ENCODE measurements at regions not wholly inside any gene's neighbourhood (a gene's known extent, or its start where the extent isn't known, plus 50 kb on each side); places are given as distances from the start of the nearest gene placed in this dataset.

DNA sequence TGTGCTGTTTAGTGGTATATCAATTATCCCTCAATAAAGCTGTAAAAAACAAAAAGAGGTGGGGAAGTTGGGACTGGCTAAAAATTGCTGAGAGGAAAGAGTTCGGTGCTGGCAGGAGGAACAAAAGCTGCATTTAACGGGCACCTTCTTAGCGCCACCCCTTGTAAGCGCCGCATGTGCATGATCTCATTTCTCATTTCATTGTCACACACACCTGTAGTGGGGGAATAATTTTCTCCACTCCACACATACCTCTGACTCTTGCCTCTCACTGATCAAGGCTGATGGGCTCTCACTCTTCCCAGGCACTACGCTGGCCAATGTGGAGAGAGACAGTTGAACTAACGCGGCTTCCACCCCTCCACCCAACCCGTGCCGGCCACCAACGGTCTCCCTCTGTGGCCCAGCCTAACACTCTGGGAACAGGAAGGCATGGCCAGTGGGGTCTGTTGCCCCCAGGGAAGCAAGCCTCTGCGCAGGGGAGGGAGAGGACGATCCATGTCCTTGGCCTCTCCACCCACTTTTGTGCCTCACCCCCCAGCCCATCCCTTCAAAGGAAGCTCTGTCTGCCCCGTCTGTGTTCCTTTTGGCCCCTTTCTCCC lies 186.7 kb upstream of the SYT13 start:
- DNase-seq: no peak

DNA sequence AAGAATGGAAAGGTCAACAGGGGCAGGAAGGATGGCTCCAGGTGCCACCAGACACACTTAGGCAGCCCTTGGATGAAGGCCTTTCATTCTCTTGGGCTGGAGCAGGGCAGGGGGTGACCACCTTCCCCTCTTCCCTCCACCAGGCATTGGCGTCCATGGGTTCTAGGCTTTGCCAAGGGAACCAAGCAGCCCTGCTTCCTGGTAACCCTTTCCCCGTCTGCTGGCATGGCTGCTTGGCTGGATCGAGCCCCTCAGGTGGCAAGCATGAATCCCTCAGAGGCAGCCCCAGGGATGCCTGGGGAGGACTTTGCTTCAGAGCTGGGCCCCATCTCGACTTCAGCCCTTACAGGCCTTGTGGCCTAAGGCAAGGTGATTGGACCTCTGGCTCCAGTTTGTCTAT lies 185.1 kb upstream of the SYT13 start:
- DNase-seq: no peak

GRCh38 chr11:45470794-45471167 lies 184.6 kb upstream of the SYT13 start:
- no peak for DNase-seq

- DNase-seq: peak; percentile 76
Observed at GRCh38 chr11:45470151-45470793, 184.1 kb upstream of the SYT13 start.

DNA sequence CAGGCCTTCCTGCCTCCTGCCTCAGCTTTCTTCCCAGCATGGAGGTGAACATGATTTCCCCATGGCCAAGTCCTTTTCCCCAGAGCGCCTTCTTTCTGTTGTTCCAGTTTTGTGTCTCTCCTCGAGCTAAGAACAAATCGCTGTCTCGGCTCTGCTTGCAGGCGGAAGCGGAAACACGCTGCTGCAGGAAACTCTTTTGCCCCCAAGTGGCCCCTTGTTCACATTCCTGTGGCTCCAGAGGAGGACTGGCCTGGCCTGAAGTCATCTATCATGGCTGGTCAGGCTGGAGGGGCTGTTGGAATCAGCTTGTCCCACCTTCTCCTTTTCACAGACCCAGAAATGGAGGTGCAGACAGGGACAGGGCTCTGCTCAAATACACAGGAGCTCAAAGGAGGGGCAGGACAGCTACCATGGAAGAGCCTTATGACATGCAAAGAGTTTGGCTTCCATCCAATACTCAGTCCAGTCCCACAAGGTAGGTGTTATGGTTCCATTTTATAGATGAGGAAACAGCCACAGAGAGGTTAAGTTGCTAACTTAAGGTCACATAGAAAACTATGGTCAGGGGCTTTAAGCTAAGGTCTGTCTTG lies 182.2 kb upstream of the SYT13 start:
- DNase-seq: peak; percentile 59

DNA sequence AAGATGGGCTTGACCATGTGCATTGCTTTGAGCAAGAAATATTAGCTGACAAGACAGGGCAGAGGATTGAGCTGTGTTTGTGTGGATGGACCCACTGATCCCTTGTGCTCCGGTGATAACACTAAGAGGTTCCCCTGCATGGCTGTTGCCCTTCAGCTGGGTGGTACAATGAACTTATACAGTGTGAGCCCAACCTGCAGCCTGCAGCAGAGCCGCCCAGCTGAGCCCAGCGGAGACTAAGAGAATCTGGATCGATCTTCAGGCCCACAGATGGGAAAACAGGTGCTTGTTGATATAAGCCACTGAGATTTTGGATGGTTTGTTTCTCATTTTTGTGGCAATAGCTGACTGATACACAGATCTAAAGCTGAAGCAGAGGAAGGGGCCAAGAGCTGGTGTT lies 177.4 kb upstream of the SYT13 start:
- no peak for DNase-seq

DNA sequence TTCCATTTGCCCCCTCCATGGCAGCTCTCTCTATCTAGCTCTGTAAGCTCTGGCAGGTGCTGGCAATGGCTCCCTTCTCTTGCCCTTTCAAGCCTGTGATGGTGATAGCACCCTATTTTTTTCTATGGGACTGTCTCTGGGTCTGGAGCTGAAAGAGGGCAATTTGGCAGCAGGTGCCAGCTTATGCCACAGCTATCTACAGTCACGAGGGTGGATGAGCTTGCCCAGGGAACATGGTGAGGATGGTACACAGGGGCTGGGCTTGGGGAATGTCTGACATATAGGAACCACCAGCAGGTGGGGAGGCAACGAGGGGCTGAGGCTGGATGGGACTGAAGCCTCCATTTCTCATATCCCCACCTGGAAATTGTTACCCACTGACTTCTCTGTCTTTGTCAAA lies 175.4 kb upstream of the SYT13 start:
- no peak for DNase-seq

GRCh38 chr11:45459491-45459890 lies 173.3 kb upstream of the SYT13 start:
- no peak for DNase-seq

GRCh38 chr11:45458269-45458668 lies 172.1 kb upstream of the SYT13 start:
- no peak for DNase-seq

GRCh38 chr11:45457649-45458048 lies 171.5 kb upstream of the SYT13 start:
- peak; percentile 88 for DNase-seq

GRCh38 chr11:45456686-45457085 lies 170.5 kb upstream of the SYT13 start:
- DNase-seq: no peak

DNA sequence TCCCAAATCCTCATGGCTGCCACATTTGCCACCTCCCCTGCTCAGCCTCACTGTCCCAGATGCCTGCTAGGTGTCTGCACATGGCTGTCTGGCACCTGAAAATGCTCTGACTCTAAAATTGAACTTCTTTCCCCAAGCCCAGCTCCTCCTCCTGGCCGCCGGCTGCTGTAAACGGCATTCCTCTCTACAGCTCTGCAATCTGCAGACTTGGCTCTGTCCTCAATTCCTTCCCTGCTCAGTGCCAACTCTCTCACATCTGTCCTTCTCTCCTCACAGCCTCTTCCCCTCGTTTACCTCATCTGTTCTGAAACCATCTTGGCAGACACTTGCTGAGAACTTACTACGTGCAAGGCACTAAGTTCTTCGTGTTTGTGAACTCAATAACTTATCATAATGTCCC lies 169.4 kb upstream of the SYT13 start:
- no peak for DNase-seq

GRCh38 chr11:45454917-45455401 lies 168.8 kb upstream of the SYT13 start:
- DNase-seq: no peak

GRCh38 chr11:45453721-45454120 lies 167.6 kb upstream of the SYT13 start:
- DNase-seq: no peak

- DNase-seq: no peak
Observed at GRCh38 chr11:45451766-45452440, 165.8 kb upstream of the SYT13 start.

DNA sequence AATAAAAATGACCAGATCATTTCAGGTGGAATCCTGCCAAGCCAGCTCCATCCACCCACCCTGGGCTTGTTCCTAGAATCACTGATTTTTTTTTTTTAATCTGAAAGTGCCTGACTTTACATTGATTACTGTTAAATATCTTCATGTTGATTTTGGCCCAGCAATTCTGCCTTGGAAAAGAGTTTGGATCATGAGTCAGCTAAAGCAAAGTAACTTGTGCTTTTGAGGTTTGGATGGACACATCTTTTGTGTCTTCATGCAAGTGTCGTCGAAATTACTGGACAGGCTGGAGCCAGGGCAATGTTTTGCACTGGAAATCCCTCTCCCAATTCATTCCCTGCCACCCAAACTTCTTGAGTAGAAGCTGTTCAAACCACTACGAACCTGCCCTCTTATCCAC lies 164.0 kb upstream of the SYT13 start:
- peak; percentile 20 for DNase-seq

GRCh38 chr11:45449036-45449601 lies 163.0 kb upstream of the SYT13 start:
- DNase-seq: no peak

GRCh38 chr11:45448561-45448960 lies 162.4 kb upstream of the SYT13 start:
- no peak for DNase-seq

DNA sequence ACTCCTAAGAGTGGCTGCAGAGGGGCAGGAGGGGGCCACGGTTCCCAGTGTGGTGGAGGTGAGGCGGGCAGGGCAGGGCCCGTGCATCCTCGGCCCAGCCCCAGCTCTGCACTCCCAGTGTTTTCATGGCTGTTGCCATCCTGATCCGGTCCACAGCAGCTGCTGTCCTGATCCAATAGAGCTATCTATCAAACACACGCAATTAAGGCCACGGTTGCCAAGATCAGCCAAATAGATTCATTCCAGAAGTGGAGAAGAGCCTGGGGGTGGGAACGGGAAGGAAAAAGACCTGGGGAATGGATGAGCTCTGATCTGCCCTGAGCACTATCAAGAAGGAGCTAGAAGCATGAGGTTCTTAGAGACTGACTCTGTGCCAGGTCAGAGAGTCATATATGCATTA lies 160.9 kb upstream of the SYT13 start:
- DNase-seq: no peak

DNA sequence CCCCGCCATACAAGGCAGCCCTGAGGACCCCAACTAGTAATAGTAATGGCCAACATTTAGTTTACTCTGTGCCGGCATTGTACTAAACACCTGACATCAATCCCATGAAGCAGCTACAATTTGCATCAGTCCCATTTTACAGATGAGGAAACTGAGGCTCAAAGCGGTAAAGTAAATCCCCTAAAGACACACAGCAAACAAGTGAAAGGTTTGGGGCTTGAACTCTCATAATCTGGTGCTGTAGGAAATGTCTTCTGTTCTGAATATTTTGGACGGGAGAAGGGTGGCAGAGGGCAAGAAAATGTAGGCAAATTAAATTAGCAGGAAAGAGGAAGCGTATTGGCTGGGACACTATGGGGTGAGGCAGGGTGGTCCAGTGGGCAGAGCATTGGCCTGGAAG lies 160.3 kb upstream of the SYT13 start:
- no peak for DNase-seq

GRCh38 chr11:45444796-45445195 lies 158.7 kb upstream of the SYT13 start:
- no peak for DNase-seq

- DNase-seq: no peak
Observed at GRCh38 chr11:45440111-45440510, 154.0 kb upstream of the SYT13 start.

GRCh38 chr11:45436966-45437365 lies 150.8 kb upstream of the SYT13 start:
- DNase-seq: no peak

- DNase-seq: no peak
Observed at GRCh38 chr11:45436118-45436517, 150.0 kb upstream of the SYT13 start.
